ENCODE measurements at regions not wholly inside any gene's neighbourhood (a gene's known extent, or its start where the extent isn't known, plus 50 kb on each side); places are given as distances from the start of the nearest gene placed in this dataset.

DNA sequence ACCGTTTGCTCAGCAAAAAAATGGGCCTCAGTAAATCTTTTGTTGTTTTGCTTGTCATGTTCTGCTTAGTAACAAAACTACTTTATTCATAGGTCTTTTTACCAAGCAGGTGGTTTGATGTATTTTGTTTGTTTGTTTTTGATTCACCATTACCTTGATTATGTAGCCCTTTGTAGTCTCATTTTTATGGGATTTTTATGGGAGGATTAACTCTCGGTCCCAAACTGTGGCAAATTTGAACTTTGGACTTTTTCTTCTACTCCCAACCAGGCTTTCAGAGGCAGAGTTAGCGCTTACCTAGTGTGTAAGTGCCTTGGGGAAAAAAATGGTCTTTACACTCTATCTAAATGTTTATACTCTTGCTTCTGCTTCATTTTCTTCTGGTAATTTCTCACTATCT, 276.7 kb upstream of the POU1F1 start:
- ChIA-PET POLR2A (no interaction called here), CTCF (no interaction called here)
- H3K4me1 Mint-ChIP-seq (ENCODE audit: low read depth, unreplicated experiment): no peaks in the 10 kb centered on the region
- Histone ChIP-seq H3K4me3 (ENCODE audit: low read depth, low read length) (no peak overlapping the region), H3K27me3 (replicated peaks; ENCODE audit: control insufficient read depth, insufficient read depth, low read length) (no peaks in the 10 kb centered on the region), H3K36me3 (ENCODE audit: control insufficient read depth, insufficient read depth, low read length) (no peaks in the 10 kb centered on the region), H3K9me3 (no peaks in the 10 kb centered on the region), H3K4me1 (0 out of 2 replicates have a peak, but pooled peaks cover 4% of the 10 kb centered on the region)
- H3K27me3 Mint-ChIP-seq (ENCODE audit: insufficient read depth, unreplicated experiment): no peaks in the 10 kb centered on the region
- H3K9me3 Mint-ChIP-seq (ENCODE audit: unreplicated experiment): no peaks in the 10 kb centered on the region
- H3K27ac Mint-ChIP-seq (ENCODE audit: unreplicated experiment): no peak overlapping the region
- intact Hi-C loops (cut with micrococcal nuclease; ENCODE audit: unreplicated experiment): no loop called here
- no peak overlapping the region for H3K4me3 Mint-ChIP-seq (ENCODE audit: unreplicated experiment)
- no TSS peak for BruUV-seq (replicated peaks)
- H3K36me3 Mint-ChIP-seq (ENCODE audit: insufficient read depth, unreplicated experiment): no peaks in the 10 kb centered on the region
- no peak for TF ChIP-seq CTCF (IDR thresholded peaks at IDR 0.05; ENCODE audit: insufficient read depth in 1 of 2, low read depth in 1 of 2, low read length in 1 of 2, severe bottlenecking in 1 of 2, unreplicated experiment in 1 of 2)
- no peak for DNase-seq

- no TSS peak for BruUV-seq (replicated peaks)
- no peak for TF ChIP-seq CTCF (IDR thresholded peaks at IDR 0.05; ENCODE audit: insufficient read depth in 1 of 2, low read depth in 1 of 2, low read length in 1 of 2, severe bottlenecking in 1 of 2, unreplicated experiment in 1 of 2)
- no peaks in the 10 kb centered on the region for H3K9me3 Mint-ChIP-seq (ENCODE audit: unreplicated experiment)
Observed at GRCh38 chr3:87550892-87551291, 274.5 kb upstream of the POU1F1 start.

DNA sequence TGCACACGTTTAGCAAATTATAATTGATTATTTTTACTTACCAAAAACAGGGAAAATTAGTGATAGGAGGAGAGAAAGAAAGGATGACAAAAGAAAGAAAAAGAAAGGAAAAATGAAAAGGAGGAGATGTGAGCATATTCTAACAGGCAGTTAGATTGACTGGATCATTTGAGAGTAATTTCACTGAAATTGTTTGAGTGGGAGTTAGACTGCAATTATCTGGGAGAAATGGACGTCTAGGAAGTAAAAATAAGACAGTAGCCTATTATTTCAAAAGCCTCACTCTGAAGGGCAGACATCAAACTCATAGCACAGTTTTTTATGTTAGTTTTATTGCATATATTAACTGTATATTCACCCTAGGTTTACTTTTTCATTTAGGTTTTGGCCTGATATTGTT, 272.8 kb upstream of the POU1F1 start:
- no peak for DNase-seq
- POLR2A ChIA-PET: no interaction called here
- H3K27me3 Mint-ChIP-seq (ENCODE audit: insufficient read depth, unreplicated experiment): no peaks in the 10 kb centered on the region
- Histone ChIP-seq H3K27me3 (replicated peaks; ENCODE audit: control insufficient read depth, insufficient read depth, low read length) (no peaks in the 10 kb centered on the region), H3K4me3 (ENCODE audit: low read depth, low read length) (no peak overlapping the region), H3K4me1 (0 out of 2 replicates have a peak, but pooled peaks cover 4% of the 10 kb centered on the region), H3K36me3 (ENCODE audit: control insufficient read depth, insufficient read depth, low read length) (no peaks in the 10 kb centered on the region), H3K9me3 (no peaks in the 10 kb centered on the region)
- no peaks in the 10 kb centered on the region for H3K4me1 Mint-ChIP-seq (ENCODE audit: low read depth, unreplicated experiment)
- intact Hi-C loops (cut with micrococcal nuclease; ENCODE audit: unreplicated experiment): no loop called here
- BruUV-seq (replicated peaks): no TSS peak
- H3K4me3 Mint-ChIP-seq (ENCODE audit: unreplicated experiment): no peak overlapping the region
- H3K9me3 Mint-ChIP-seq (ENCODE audit: unreplicated experiment): no peaks in the 10 kb centered on the region
- CTCF ChIA-PET: no interaction called here
- no peak for TF ChIP-seq CTCF (IDR thresholded peaks at IDR 0.05; ENCODE audit: insufficient read depth in 1 of 2, low read depth in 1 of 2, low read length in 1 of 2, severe bottlenecking in 1 of 2, unreplicated experiment in 1 of 2)
- H3K27ac Mint-ChIP-seq (ENCODE audit: unreplicated experiment): no peak overlapping the region
- no peaks in the 10 kb centered on the region for H3K36me3 Mint-ChIP-seq (ENCODE audit: insufficient read depth, unreplicated experiment)

More at GRCh38 chr3:87550892-87551291, 274.5 kb upstream of the POU1F1 start:
- H3K36me3 Mint-ChIP-seq (ENCODE audit: insufficient read depth, unreplicated experiment): no peaks in the 10 kb centered on the region
- no peaks in the 10 kb centered on the region for H3K27me3 Mint-ChIP-seq (ENCODE audit: insufficient read depth, unreplicated experiment)
- no peak for DNase-seq
- POLR2A ChIA-PET: no interaction called here
- H3K27ac Mint-ChIP-seq (ENCODE audit: unreplicated experiment): no peak overlapping the region
- no peak overlapping the region for H3K4me3 Mint-ChIP-seq (ENCODE audit: unreplicated experiment)
- intact Hi-C loops (cut with micrococcal nuclease; ENCODE audit: unreplicated experiment): no loop called here
- CTCF ChIA-PET: no interaction called here
- Histone ChIP-seq H3K9me3 (no peaks in the 10 kb centered on the region), H3K36me3 (ENCODE audit: control insufficient read depth, insufficient read depth, low read length) (no peaks in the 10 kb centered on the region), H3K4me1 (0 out of 2 replicates have a peak, but pooled peaks cover 4% of the 10 kb centered on the region), H3K4me3 (ENCODE audit: low read depth, low read length) (no peak overlapping the region), H3K27me3 (replicated peaks; ENCODE audit: control insufficient read depth, insufficient read depth, low read length) (no peaks in the 10 kb centered on the region)
- no peaks in the 10 kb centered on the region for H3K4me1 Mint-ChIP-seq (ENCODE audit: low read depth, unreplicated experiment)

Data from Caco-2 (cell line).